ENCODE measurements at regions not wholly inside any gene's neighbourhood (a gene's known extent, or its start where the extent isn't known, plus 50 kb on each side); places are given as distances from the start of the nearest gene placed in this dataset.

GRCh38 chr15:45743426-45744235 is 108.8 kb downstream of the SQOR start:
- no peak for TF ChIP-seq CTCF (conservative IDR thresholded peaks at IDR 0.05; ENCODE audit: control insufficient read depth, insufficient read depth, low read depth, low read length)
- no peak for DNase-seq (ENCODE audit: low read depth)
- no peak overlapping the region for H3K4me3 ChIP-seq (ENCODE audit: control insufficient read depth, low read depth, low read length)

- no peak overlapping the region for H3K4me3 ChIP-seq (ENCODE audit: control insufficient read depth, low read depth, low read length)
- TF ChIP-seq CTCF (conservative IDR thresholded peaks at IDR 0.05; ENCODE audit: control insufficient read depth, insufficient read depth, low read depth, low read length): no peak
- DNase-seq (ENCODE audit: low read depth): no peak
Observed at GRCh38 chr15:45744236-45744589, 109.4 kb downstream of the SQOR start.

DNA sequence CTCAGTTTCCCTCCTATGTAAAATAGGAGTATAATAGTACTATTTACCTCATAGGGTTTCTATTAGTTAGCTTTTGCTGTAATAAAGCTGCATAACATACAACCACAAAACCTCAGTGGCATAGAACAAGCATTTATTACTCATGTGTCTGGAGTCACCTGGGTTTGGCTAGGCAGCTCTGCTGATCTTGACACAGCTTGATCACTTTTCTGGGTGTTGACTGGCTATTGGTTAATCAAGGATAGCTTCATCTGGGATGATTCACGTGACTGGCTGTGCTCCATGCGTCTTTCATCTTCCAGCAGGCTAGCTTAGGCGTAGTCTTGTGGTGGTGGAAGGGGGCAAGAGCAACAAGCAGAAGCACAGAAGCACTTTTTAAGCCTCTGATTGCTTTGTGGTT is 112.6 kb downstream of the SQOR start:
- no peak for TF ChIP-seq CTCF (conservative IDR thresholded peaks at IDR 0.05; ENCODE audit: control insufficient read depth, insufficient read depth, low read depth, low read length)
- no peak overlapping the region for H3K4me3 ChIP-seq (ENCODE audit: control insufficient read depth, low read depth, low read length)
- peak; percentile 35 for DNase-seq (ENCODE audit: low read depth)

DNA sequence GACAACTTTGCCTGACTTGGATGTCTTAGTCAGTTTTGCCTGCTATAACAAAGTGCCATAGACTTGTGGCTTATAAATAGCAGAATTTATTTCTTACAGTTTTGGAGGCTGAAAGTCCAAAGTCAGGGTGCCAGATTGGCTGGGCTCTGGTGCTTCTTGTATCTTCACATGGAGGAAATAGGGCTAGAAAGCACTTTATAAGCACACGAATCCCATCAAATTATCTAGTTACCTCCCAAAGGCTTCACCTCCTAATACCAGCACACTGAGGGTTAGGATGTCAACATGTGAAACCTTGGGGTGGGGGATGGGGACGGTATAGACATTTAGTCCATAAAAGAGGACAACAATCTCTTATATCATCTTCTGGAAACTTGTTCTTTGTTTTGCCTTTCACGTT is 116.8 kb downstream of the SQOR start:
- H3K4me3 ChIP-seq (ENCODE audit: control insufficient read depth, low read depth, low read length): no peak overlapping the region
- TF ChIP-seq CTCF (conservative IDR thresholded peaks at IDR 0.05; ENCODE audit: control insufficient read depth, insufficient read depth, low read depth, low read length): no peak
- no peak for DNase-seq (ENCODE audit: low read depth)

DNA sequence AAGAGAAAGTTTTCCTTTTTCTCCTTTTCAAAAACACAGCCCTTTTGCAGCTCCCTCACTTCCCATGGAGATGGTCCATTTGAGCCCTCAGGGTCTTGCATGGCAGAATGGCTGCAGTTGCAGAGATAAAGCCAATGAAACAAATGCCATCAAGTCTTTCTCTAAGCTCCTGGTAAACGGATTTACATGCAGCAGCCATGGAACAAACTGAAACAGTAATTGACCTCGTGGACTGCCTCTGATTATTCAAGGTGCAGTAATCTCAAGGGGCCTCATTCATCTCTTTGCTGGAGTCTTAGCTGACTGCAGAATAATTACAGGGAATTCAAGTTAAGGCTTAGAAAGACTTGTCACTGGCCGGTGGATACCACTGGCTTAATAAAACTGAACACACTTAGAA is 125.1 kb downstream of the SQOR start:
- H3K4me3 ChIP-seq (ENCODE audit: control insufficient read depth, low read depth, low read length): no peak overlapping the region
- no peak for TF ChIP-seq CTCF (conservative IDR thresholded peaks at IDR 0.05; ENCODE audit: control insufficient read depth, insufficient read depth, low read depth, low read length)
- DNase-seq (ENCODE audit: low read depth): no peak

GRCh38 chr15:45762726-45763125 is 127.9 kb downstream of the SQOR start:
- H3K4me3 ChIP-seq (ENCODE audit: control insufficient read depth, low read depth, low read length): no peak overlapping the region
- no peak for DNase-seq (ENCODE audit: low read depth)

More at GRCh38 chr15:45762726-45763125, 127.9 kb downstream of the SQOR start:
- no peak for TF ChIP-seq CTCF (conservative IDR thresholded peaks at IDR 0.05; ENCODE audit: control insufficient read depth, insufficient read depth, low read depth, low read length)
